Nephron progenitor cell (in vitro differentiated cells): ENCODE measurements at regions not wholly inside any gene's neighbourhood (a gene's known extent, or its start where the extent isn't known, plus 50 kb on each side); places are given as distances from the start of the nearest gene placed in this dataset.
"Not testable (repeated sequence)": the region's sequence is repeated elsewhere in the genome, so short reads cannot be mapped to it uniquely, and the experiment has no call there.

ENCODE experiments used
- DNase-seq: peaks from one replicate; pipeline ENCODE4 v3.0.0; 2021
- H3K27ac Mint-ChIP-seq: 2 replicates; pipeline ENCODE4 v1.8.0; 2021; ENCODE audit warnings: mild to moderate bottlenecking, moderate library complexity, mixed read lengths
- H3K27me3 Mint-ChIP-seq: 2 replicates; pipeline ENCODE4 v1.8.0; 2021; ENCODE audit warnings: mild to moderate bottlenecking, low read depth, mixed read lengths; ENCODE audit not compliant: poor library complexity
- H3K36me3 Mint-ChIP-seq: 2 replicates; pipeline ENCODE4 v1.8.0; 2021; ENCODE audit warnings: low read depth, mixed read lengths
- H3K4me1 Mint-ChIP-seq: 2 replicates; pipeline ENCODE4 v1.8.0; 2021; ENCODE audit warnings: mixed read lengths
- H3K4me3 Mint-ChIP-seq: 2 replicates; pipeline ENCODE4 v1.8.0; 2021; ENCODE audit warnings: mild to moderate bottlenecking, moderate library complexity, mixed read lengths
- H3K9me3 Mint-ChIP-seq: 2 replicates; pipeline ENCODE4 v1.8.0; 2021; ENCODE audit warnings: mild to moderate bottlenecking, moderate library complexity, mixed read lengths
- CTCF ChIP-seq: fragments of 200-600 bp; sonication (generic); IDR thresholded peaks from 2 replicates; pipeline ENCODE4 v1.5.0; 2021; ENCODE audit warnings: antibody characterized with exemption

- Mint-ChIP-seq H3K9me3 (peaks cover 32% of the 10 kb centered on the region), H3K27me3 (no peaks in the 10 kb centered on the region), H3K27ac (no peak overlapping the region), H3K4me3 (no peak overlapping the region), H3K4me1 (no peaks in the 10 kb centered on the region), H3K36me3 (no peaks in the 10 kb centered on the region)
- TF ChIP-seq CTCF = no peak
- DNase-seq = no peak
These were observed 440.4 kb upstream of the GRIN3A start for GRCh38 chr9:102178811-102179210.

GRCh38 chr9:102174202-102174601, 435.8 kb upstream of the GRIN3A start:
- peaks cover 34% of the 10 kb centered on the region for H3K9me3 Mint-ChIP-seq
- not testable (repeated sequence) for H3K27me3 Mint-ChIP-seq, H3K36me3 Mint-ChIP-seq, DNase-seq, H3K27ac Mint-ChIP-seq, H3K4me1 Mint-ChIP-seq, H3K4me3 Mint-ChIP-seq

GRCh38 chr9:102164247-102164646, 425.8 kb upstream of the GRIN3A start:
- H3K4me1 Mint-ChIP-seq = no peaks in the 10 kb centered on the region
- H3K27ac Mint-ChIP-seq = no peak overlapping the region
- no peak overlapping the region for H3K4me3 Mint-ChIP-seq
- no peaks in the 10 kb centered on the region for H3K27me3 Mint-ChIP-seq
- no peak for DNase-seq
- no peak for TF ChIP-seq CTCF
- no peaks in the 10 kb centered on the region for H3K36me3 Mint-ChIP-seq
- no peaks in the 10 kb centered on the region for H3K9me3 Mint-ChIP-seq

- H3K4me3 Mint-ChIP-seq, H3K27me3 Mint-ChIP-seq, H3K4me1 Mint-ChIP-seq, H3K36me3 Mint-ChIP-seq, H3K27ac Mint-ChIP-seq: not testable (repeated sequence)
- DNase-seq = peak; percentile 10
- H3K9me3 Mint-ChIP-seq = peaks cover 32% of the 10 kb centered on the region
These were observed 414.6 kb upstream of the GRIN3A start for GRCh38 chr9:102153081-102153480.

GRCh38 chr9:102135768-102136167, 397.3 kb upstream of the GRIN3A start:
- Mint-ChIP-seq H3K36me3 (no peaks in the 10 kb centered on the region), H3K9me3 (peaks cover 17% of the 10 kb centered on the region), H3K4me3 (no peak overlapping the region), H3K4me1 (no peaks in the 10 kb centered on the region), H3K27me3 (no peaks in the 10 kb centered on the region), H3K27ac (no peak overlapping the region)
- TF ChIP-seq CTCF = no peak
- DNase-seq = no peak

- Mint-ChIP-seq H3K4me3 (no peak overlapping the region), H3K36me3 (no peaks in the 10 kb centered on the region), H3K4me1 (no peaks in the 10 kb centered on the region), H3K27me3 (no peaks in the 10 kb centered on the region), H3K27ac (no peak overlapping the region), H3K9me3 (peaks cover 26% of the 10 kb centered on the region)
- no peak for TF ChIP-seq CTCF
- DNase-seq = no peak
These were observed 386.0 kb upstream of the GRIN3A start for GRCh38 chr9:102124465-102124864.

GRCh38 chr9:102114557-102114956, 376.1 kb upstream of the GRIN3A start:
- Mint-ChIP-seq H3K9me3 (peaks cover 28% of the 10 kb centered on the region), H3K27ac (no peak overlapping the region), H3K4me1 (no peaks in the 10 kb centered on the region), H3K4me3 (no peak overlapping the region), H3K36me3 (no peaks in the 10 kb centered on the region), H3K27me3 (peaks cover 4% of the 10 kb centered on the region)
- DNase-seq = no peak
- TF ChIP-seq CTCF = no peak
